Activated T-cell treated with anti-CD3 and anti-CD28 coated beads, Interleukin-2, amount 50 U/mL, for 24 hours (primary cell): ENCODE measurements at regions not wholly inside any gene's neighbourhood (a gene's known extent, or its start where the extent isn't known, plus 50 kb on each side); places are given as distances from the start of the nearest gene placed in this dataset.

Experiments
- DNase-seq: peaks from one replicate; pipeline ENCODE4 v3.0.0-alpha.2; 2020
- H3K27ac Mint-ChIP-seq: 2 replicates; pipeline ENCODE4 v1.8.0; 2020; ENCODE audit warnings: mild to moderate bottlenecking, mixed read lengths
- H3K27me3 Mint-ChIP-seq: 2 replicates; pipeline ENCODE4 v1.8.0; 2020; ENCODE audit warnings: mixed read lengths
- H3K36me3 Mint-ChIP-seq: 2 replicates; pipeline ENCODE4 v1.8.0; 2020; ENCODE audit warnings: low read depth, mixed read lengths
- H3K4me1 Mint-ChIP-seq: 2 replicates; pipeline ENCODE4 v1.8.0; 2020; ENCODE audit warnings: low read depth, mixed read lengths
- H3K4me3 Mint-ChIP-seq: 2 replicates; pipeline ENCODE4 v1.8.0; 2020; ENCODE audit warnings: mild to moderate bottlenecking, moderate library complexity, mixed read lengths
- H3K9me3 Mint-ChIP-seq: 2 replicates; pipeline ENCODE4 v1.8.0; 2020; ENCODE audit warnings: mixed read lengths

GRCh38 chr3:152556731-152557254 is 278.1 kb upstream of the P2RY1 start:
- Mint-ChIP-seq H3K27ac (peak overlapping the region; percentile 27), H3K27me3 (peaks cover 3% of the 10 kb centered on the region), H3K4me1 (peaks cover 12% of the 10 kb centered on the region), H3K36me3 (no peaks in the 10 kb centered on the region), H3K9me3 (no peaks in the 10 kb centered on the region), H3K4me3 (no peak overlapping the region)
- no peak for DNase-seq

- H3K4me3 Mint-ChIP-seq: no peak overlapping the region
- DNase-seq: no peak
- peaks cover 12% of the 10 kb centered on the region for H3K4me1 Mint-ChIP-seq
- H3K36me3 Mint-ChIP-seq: no peaks in the 10 kb centered on the region
- no peaks in the 10 kb centered on the region for H3K9me3 Mint-ChIP-seq
- peaks cover 3% of the 10 kb centered on the region for H3K27me3 Mint-ChIP-seq
- H3K27ac Mint-ChIP-seq: no peak overlapping the region
Measured at GRCh38 chr3:152557302-152557999, 277.5 kb upstream of the P2RY1 start.

GRCh38 chr3:152558386-152558785 is 276.5 kb upstream of the P2RY1 start:
- Mint-ChIP-seq H3K9me3 (no peaks in the 10 kb centered on the region), H3K36me3 (no peaks in the 10 kb centered on the region), H3K4me1 (peaks cover 12% of the 10 kb centered on the region), H3K27me3 (peaks cover 3% of the 10 kb centered on the region), H3K4me3 (no peak overlapping the region), H3K27ac (no peak overlapping the region)
- no peak for DNase-seq

GRCh38 chr3:152559246-152559645 is 275.7 kb upstream of the P2RY1 start:
- Mint-ChIP-seq H3K27ac (no peak overlapping the region), H3K36me3 (no peaks in the 10 kb centered on the region), H3K4me1 (peaks cover 12% of the 10 kb centered on the region), H3K27me3 (peaks cover 3% of the 10 kb centered on the region), H3K4me3 (no peak overlapping the region), H3K9me3 (no peaks in the 10 kb centered on the region)
- no peak for DNase-seq

- DNase-seq: no peak
- Mint-ChIP-seq H3K4me1 (no peaks in the 10 kb centered on the region), H3K4me3 (no peak overlapping the region), H3K27ac (no peak overlapping the region), H3K36me3 (no peaks in the 10 kb centered on the region), H3K9me3 (no peaks in the 10 kb centered on the region), H3K27me3 (no peaks in the 10 kb centered on the region)
Measured at GRCh38 chr3:152564459-152564858, 270.5 kb upstream of the P2RY1 start.

GRCh38 chr3:152574461-152575079 is 260.4 kb upstream of the P2RY1 start:
- Mint-ChIP-seq H3K4me3 (no peak overlapping the region), H3K9me3 (no peaks in the 10 kb centered on the region), H3K4me1 (no peaks in the 10 kb centered on the region), H3K27ac (no peak overlapping the region), H3K36me3 (no peaks in the 10 kb centered on the region), H3K27me3 (peaks cover 5% of the 10 kb centered on the region)
- no peak for DNase-seq

- DNase-seq: no peak
- H3K9me3 Mint-ChIP-seq: no peaks in the 10 kb centered on the region
- H3K4me1 Mint-ChIP-seq: no peaks in the 10 kb centered on the region
- H3K36me3 Mint-ChIP-seq: no peaks in the 10 kb centered on the region
- H3K27me3 Mint-ChIP-seq: peaks cover 12% of the 10 kb centered on the region
- no peak overlapping the region for H3K4me3 Mint-ChIP-seq
- no peak overlapping the region for H3K27ac Mint-ChIP-seq
Measured at GRCh38 chr3:152578769-152579168, 256.2 kb upstream of the P2RY1 start.

- no peak overlapping the region for H3K4me3 Mint-ChIP-seq
- H3K4me1 Mint-ChIP-seq: no peaks in the 10 kb centered on the region
- no peaks in the 10 kb centered on the region for H3K9me3 Mint-ChIP-seq
- no peak overlapping the region for H3K27ac Mint-ChIP-seq
- peaks cover 12% of the 10 kb centered on the region for H3K27me3 Mint-ChIP-seq
- no peak for DNase-seq
- H3K36me3 Mint-ChIP-seq: no peaks in the 10 kb centered on the region
Measured at GRCh38 chr3:152581951-152582350, 253.0 kb upstream of the P2RY1 start.

GRCh38 chr3:152583963-152584362 is 251.0 kb upstream of the P2RY1 start:
- no peaks in the 10 kb centered on the region for H3K9me3 Mint-ChIP-seq
- no peak for DNase-seq
- H3K36me3 Mint-ChIP-seq: no peaks in the 10 kb centered on the region
- H3K4me1 Mint-ChIP-seq: no peaks in the 10 kb centered on the region
- peaks cover 11% of the 10 kb centered on the region for H3K27me3 Mint-ChIP-seq
- no peak overlapping the region for H3K4me3 Mint-ChIP-seq
- H3K27ac Mint-ChIP-seq: no peak overlapping the region

GRCh38 chr3:152586974-152587373 is 248.0 kb upstream of the P2RY1 start:
- H3K9me3 Mint-ChIP-seq: no peaks in the 10 kb centered on the region
- no peaks in the 10 kb centered on the region for H3K36me3 Mint-ChIP-seq
- no peak overlapping the region for H3K27ac Mint-ChIP-seq
- no peak overlapping the region for H3K4me3 Mint-ChIP-seq
- DNase-seq: no peak
- H3K27me3 Mint-ChIP-seq: peaks cover 4% of the 10 kb centered on the region
- no peaks in the 10 kb centered on the region for H3K4me1 Mint-ChIP-seq

- no peak overlapping the region for H3K4me3 Mint-ChIP-seq
- H3K36me3 Mint-ChIP-seq: no peaks in the 10 kb centered on the region
- H3K4me1 Mint-ChIP-seq: no peaks in the 10 kb centered on the region
- DNase-seq: no peak
- no peaks in the 10 kb centered on the region for H3K9me3 Mint-ChIP-seq
- no peak overlapping the region for H3K27ac Mint-ChIP-seq
- peaks cover 4% of the 10 kb centered on the region for H3K27me3 Mint-ChIP-seq
Measured at GRCh38 chr3:152587861-152588260, 247.1 kb upstream of the P2RY1 start.

GRCh38 chr3:152589644-152590043 is 245.3 kb upstream of the P2RY1 start:
- H3K4me3 Mint-ChIP-seq: no peak overlapping the region
- peaks cover 4% of the 10 kb centered on the region for H3K27me3 Mint-ChIP-seq
- no peaks in the 10 kb centered on the region for H3K36me3 Mint-ChIP-seq
- H3K9me3 Mint-ChIP-seq: no peaks in the 10 kb centered on the region
- DNase-seq: no peak
- H3K4me1 Mint-ChIP-seq: no peaks in the 10 kb centered on the region
- H3K27ac Mint-ChIP-seq: no peak overlapping the region

GRCh38 chr3:152591515-152591914 is 243.4 kb upstream of the P2RY1 start:
- Mint-ChIP-seq H3K27ac (no peak overlapping the region), H3K4me1 (peaks cover 7% of the 10 kb centered on the region), H3K9me3 (no peaks in the 10 kb centered on the region), H3K27me3 (peaks cover 4% of the 10 kb centered on the region), H3K36me3 (no peaks in the 10 kb centered on the region), H3K4me3 (no peak overlapping the region)
- no peak for DNase-seq

GRCh38 chr3:152593242-152593641 is 241.7 kb upstream of the P2RY1 start:
- Mint-ChIP-seq H3K9me3 (no peaks in the 10 kb centered on the region), H3K27me3 (no peaks in the 10 kb centered on the region), H3K27ac (no peak overlapping the region), H3K36me3 (no peaks in the 10 kb centered on the region), H3K4me1 (peaks cover 13% of the 10 kb centered on the region), H3K4me3 (no peak overlapping the region)
- DNase-seq: no peak

GRCh38 chr3:152595975-152596821 is 238.7 kb upstream of the P2RY1 start:
- H3K27me3 Mint-ChIP-seq: no peaks in the 10 kb centered on the region
- no peak overlapping the region for H3K4me3 Mint-ChIP-seq
- H3K36me3 Mint-ChIP-seq: no peaks in the 10 kb centered on the region
- H3K9me3 Mint-ChIP-seq: no peaks in the 10 kb centered on the region
- DNase-seq: no peak
- peak overlapping the region; percentile 71 for H3K27ac Mint-ChIP-seq
- peaks cover 13% of the 10 kb centered on the region for H3K4me1 Mint-ChIP-seq
